ENCODE measurements at regions not wholly inside any gene's neighbourhood (a gene's known extent, or its start where the extent isn't known, plus 50 kb on each side); places are given as distances from the start of the nearest gene placed in this dataset.

DNA sequence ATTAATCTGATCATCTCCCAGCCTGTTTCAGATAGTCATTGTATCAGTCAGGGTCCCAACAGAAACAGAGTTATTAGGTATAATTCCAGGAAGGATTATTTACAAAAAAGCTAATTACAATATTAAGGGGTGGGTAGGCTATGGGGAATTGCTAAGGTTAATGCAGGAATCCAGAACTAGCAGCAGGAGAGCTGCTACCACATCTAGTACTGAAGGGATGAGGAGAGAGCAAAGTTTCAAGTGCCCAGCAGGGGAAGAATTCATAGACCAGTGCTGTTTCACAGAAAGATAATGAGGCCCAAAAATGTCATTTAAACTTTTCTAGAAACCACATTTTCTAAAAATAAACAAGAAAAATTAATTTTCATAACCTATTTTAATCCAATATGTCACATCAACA lies 284.2 kb downstream of the HACE1 start:
- intact Hi-C loops (cut with micrococcal nuclease), result no loop called here

DNA sequence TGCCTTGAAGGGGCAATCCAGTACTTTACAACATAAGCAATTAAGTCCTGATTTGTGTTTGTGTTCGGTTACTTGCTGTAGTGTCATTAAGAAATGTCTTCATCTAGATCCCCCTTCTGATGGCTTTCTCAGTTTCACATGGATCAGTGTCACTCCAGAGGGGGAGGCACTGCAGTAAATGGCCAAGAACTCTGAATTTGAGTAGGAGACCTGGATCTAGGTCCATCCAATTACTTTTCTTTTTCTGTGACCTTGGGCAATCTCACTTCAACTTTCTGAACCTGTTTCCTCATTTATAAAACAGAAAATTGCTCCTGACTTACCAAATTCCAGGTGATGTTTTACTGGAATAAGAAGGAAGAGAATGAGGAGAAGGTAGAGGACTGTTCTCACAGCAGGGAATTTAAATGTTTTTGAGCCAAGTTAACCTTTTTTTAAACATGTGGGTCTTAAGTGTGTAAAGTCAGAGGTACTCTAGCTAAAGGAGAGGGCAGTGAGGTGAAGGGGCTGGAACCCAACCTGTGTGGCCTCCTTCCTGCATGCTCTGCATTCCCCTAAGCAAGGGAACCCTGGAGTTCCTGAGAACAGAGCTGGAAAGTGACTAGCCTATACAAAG lies 285.5 kb downstream of the HACE1 start:
- intact Hi-C loops (cut with micrococcal nuclease), result no loop called here

- intact Hi-C loops (cut with micrococcal nuclease), result no loop called here
These were observed 286.4 kb downstream of the HACE1 start for GRCh38 chr6:104573350-104573749.

GRCh38 chr6:104572901-104573300 lies 286.8 kb downstream of the HACE1 start:
- intact Hi-C loops (cut with micrococcal nuclease), result no loop called here

DNA sequence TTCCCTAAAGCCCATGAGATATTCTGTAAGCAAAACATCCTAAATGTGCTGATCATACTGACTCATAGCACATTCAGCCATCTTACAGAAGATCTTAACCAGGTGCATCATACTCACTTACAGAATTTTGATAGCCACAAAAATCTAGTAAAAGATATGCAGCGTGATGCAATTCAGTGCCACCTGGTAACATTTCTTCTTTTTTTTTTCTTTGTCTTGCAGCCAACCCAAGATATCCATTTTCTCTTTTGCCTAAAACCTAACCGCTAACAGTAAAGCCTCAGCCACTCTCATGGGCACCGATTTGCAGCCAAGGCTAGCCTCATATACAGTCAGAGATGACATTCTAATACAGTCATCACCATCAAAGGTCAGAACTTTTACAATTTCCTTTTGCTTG lies 293.3 kb downstream of the HACE1 start:
- intact Hi-C loops (cut with micrococcal nuclease), result no loop called here

- intact Hi-C loops (cut with micrococcal nuclease), result no loop called here
These were observed 296.4 kb downstream of the HACE1 start for GRCh38 chr6:104563306-104563705.

DNA sequence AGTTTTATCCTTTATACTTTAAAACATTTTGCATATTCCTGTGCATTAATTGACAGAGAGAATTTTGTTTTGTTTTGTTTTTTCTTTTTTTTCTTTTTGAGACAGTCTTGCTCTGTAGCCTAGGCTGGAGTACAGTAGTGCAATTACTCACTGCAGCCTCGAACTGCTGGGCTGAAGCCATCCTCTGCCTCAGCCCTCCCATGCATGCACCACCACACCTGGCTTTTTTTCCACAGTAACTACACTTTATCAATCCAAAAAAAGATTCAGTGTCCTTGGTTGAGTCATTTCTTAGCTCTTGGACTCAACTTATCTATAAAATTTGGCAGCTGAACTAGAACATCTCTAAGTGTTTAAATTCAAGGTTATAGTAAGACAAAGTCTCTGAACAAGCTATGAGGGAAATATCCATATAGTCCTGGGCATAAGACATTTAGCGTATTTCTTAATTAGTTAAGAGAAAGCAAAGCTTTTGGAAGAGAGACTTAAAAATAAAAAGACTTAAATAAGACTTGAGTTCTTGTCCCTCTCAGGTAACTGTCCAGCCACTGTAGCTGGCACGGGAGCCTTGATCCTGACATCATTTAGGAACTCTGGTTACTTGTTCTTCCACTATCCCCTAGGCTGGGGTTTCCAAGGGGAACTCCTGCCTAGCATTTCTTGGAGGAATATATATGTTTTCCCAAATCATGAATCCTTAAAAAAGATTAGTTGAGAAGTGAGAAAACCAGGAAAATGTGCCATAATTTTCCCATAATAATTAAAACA lies 300.1 kb downstream of the HACE1 start:
- intact Hi-C loops (cut with micrococcal nuclease), result no loop called here

DNA sequence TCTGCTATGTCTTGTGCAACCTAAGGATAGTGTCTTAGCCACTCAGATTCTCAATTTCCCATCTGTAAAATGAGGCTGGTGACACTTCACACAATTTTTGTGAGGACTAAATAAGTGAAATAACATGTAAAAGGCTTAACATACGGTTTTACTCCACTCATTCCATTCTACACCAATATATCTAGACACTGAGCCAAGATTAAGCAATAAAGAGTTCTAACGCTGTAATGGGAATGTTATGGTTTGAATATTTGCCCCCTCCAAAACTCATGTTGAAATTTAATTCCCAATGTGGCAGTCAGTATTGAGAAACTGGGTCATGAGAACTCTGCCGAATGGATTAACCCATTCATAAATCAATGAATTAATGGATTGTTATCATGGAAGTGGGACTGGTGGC lies 301.0 kb downstream of the HACE1 start:
- intact Hi-C loops (cut with micrococcal nuclease), result no loop called here

DNA sequence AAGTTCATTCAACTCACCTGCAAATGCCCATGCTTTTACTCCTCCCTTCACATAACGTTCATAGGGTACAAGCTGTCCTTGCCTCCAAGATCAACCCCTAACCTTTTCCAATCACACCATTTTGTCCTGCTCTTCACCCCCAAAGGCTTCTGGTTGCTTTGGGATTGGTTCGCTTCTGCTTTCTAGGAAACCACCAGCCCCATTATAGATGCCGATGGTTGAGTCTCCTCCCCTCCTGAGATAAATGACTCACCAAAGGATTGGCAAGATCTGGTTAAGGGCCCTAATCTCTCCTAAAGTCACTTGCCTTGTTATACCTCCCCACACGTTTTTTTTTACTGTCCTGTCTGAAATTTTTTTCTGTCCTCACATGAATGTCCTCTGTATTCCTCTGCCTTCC lies 311.4 kb downstream of the HACE1 start:
- intact Hi-C loops (cut with micrococcal nuclease), result no loop called here

DNA sequence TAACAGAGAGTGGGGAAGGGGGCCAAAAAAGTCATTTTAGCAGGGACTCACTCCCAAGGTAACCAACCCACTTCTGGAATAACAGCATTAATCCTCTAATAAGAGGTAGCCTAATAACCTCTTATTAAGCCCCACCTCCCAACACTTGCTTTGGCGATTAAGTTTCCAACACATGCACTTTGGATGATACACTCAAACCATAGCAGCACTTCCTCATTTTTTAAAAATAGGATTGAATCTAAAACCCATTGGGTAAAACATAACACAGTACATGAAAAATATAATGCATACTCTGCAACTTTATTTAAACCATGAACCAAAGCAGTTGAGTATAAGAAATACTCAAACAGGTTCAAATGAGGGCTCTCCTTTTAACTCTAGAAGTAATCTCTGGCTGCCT lies 318.3 kb downstream of the HACE1 start:
- intact Hi-C loops (cut with micrococcal nuclease), result no loop called here

GRCh38 chr6:104540743-104541142 lies 319.0 kb downstream of the HACE1 start:
- intact Hi-C loops (cut with micrococcal nuclease), result no loop called here

- intact Hi-C loops (cut with micrococcal nuclease), result no loop called here
These were observed 320.5 kb downstream of the HACE1 start for GRCh38 chr6:104539173-104539572.

DNA sequence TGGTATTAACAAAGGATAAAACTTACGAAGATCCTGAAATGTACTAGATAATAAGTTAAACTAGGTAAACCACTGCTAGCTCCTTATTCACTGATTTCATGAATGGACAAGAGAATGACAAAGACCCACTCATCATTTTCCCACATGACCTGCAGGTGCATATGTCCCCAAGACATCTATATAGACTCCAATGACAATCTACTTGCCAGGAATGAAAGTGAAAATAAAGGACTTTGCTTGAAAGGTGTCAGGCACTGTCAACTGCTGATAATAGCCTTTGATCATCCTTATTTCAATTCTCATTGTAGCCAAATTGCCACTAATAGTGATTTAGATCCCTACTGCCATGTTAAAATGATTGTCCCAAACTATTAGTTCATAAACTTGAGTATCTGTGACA lies 321.8 kb downstream of the HACE1 start:
- intact Hi-C loops (cut with micrococcal nuclease), result no loop called here

DNA sequence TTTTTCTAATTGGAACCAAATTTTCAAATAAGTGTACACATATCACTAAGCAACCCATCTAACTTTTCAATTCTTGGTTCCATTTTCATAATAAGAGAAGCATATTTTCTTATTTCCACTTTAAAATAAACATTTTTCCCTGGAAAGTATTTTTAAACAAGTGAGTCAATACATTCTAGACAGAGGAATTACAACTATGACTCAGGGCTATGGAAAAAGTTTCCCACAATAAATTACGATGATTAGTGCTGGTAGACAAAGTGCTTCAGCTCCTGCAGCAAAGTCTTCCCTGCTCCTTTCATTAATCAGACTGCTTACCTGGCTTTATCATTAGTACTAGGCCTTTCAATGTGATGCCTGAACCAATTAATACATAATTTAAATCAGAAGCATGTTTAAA lies 322.5 kb downstream of the HACE1 start:
- intact Hi-C loops (cut with micrococcal nuclease), result no loop called here

DNA sequence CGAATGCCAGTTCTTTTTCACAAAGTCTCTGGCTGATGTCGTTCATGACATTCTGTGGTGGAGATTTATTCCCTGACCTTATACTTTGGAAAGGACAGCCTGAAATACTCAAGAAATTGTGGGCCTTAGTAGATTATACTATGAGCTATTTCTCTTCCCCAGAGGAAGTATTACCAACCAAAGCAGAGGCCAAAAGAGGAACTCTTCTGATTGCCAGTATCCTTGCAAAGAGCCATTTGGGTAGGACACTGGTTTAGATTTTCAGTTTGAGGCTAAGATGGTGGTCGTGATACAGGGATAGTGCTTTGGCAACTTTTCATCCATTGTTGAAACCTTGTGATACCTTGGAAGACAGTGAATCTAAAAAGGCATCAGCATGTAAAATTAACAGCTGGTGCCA lies 327.3 kb downstream of the HACE1 start:
- intact Hi-C loops (cut with micrococcal nuclease), result no loop called here

GRCh38 chr6:104531646-104532045 lies 328.1 kb downstream of the HACE1 start:
- intact Hi-C loops (cut with micrococcal nuclease), result no loop called here

DNA sequence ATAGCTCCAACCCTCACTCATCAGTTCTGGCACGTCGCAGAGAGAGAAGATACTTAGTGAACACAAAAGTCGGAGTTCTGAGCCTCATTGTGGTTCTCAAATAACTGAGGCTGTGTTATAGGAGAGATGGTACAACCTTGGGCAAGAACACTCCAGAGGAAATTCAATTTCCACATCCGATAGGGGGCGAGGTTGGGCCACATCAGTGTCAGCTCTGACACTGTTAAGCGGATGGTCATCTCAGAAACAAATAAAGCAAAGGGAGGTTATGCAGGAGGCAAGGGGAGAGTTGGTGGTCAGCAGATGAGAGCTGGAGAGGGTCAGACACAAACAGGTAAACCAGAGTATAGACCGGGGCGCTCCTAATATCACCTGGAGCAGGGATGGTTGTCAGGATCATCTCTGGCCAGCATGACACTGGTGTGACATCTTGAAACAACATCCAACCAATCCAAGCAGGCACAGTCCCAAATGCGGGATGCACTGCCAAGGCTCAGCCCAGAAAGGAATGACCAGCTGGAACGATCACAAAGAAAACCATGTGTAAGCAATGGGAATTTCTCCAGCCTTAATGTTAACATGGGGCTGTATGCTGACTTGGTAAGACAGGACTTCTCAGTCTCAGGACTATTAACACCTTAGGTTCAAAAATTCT lies 331.8 kb downstream of the HACE1 start:
- intact Hi-C loops (cut with micrococcal nuclease), result loop anchor here (1.0 to 5.0 kb wide), 2 partner anchors 243 to 1401 kb away; no protein-coding TSS in a partner anchor

GRCh38 chr6:104527311-104527710 lies 332.4 kb downstream of the HACE1 start:
- intact Hi-C loops (cut with micrococcal nuclease), result loop anchor here (1.0 to 5.0 kb wide), 2 partner anchors 244 to 1400 kb away; no protein-coding TSS in a partner anchor

DNA sequence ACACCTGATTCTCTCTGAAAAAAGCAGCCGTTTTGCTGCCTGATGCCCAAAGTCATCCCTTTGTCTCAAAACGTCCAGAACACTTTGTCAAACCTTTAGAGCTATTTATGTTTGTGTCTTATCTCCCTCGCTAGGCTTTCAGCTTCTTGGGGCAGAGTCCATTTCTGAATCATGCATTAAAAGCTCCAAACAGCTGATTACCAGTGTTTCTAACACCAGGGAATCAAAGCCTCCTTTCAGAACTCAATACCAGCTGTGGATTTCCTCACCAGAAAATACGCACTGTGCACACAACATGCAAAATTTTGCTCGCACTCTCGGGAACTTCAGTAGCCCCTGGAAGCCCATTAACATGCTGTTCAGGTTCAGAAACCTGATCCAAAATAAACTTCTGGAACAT lies 333.3 kb downstream of the HACE1 start:
- intact Hi-C loops (cut with micrococcal nuclease), result loop anchor here (5.0 kb wide), 1 partner anchor 1399 kb away; no protein-coding TSS in a partner anchor

- intact Hi-C loops (cut with micrococcal nuclease), result loop anchor here (1.0 to 5.0 kb wide), 3 partner anchors 201 to 1398 kb away; no protein-coding TSS in a partner anchor
These were observed 333.9 kb downstream of the HACE1 start for GRCh38 chr6:104525677-104526322.

- intact Hi-C loops (cut with micrococcal nuclease), result no loop called here
These were observed 337.2 kb downstream of the HACE1 start for GRCh38 chr6:104522533-104522932.

GRCh38 chr6:104521176-104521575 lies 338.5 kb downstream of the HACE1 start:
- intact Hi-C loops (cut with micrococcal nuclease), result no loop called here
